ENCODE measurements at regions not wholly inside any gene's neighbourhood (a gene's known extent, or its start where the extent isn't known, plus 50 kb on each side); places are given as distances from the start of the nearest gene placed in this dataset.

- intact Hi-C loops (cut with micrococcal nuclease; ENCODE audit: unreplicated experiment), result no loop called here
- POLR2A ChIA-PET, result no interaction called here
- no peaks in the 10 kb centered on the region for H3K27me3 ChIP-seq (ENCODE audit: control insufficient read depth, insufficient read depth, low read length)
- H3K36me3 ChIP-seq (ENCODE audit: control insufficient read depth, insufficient read depth, low read length), result no peaks in the 10 kb centered on the region
- TF ChIP-seq REST (IDR thresholded peaks at IDR 0.05; ENCODE audit: insufficient read depth in 1 of 2, low read depth in 2 of 2, low read length in 1 of 2) (no peak), POLR2AphosphoS5 (IDR thresholded peaks at IDR 0.05; ENCODE audit: low read depth, low read length) (no peak), TCF7L2 (IDR thresholded peaks at IDR 0.05; ENCODE audit: low read depth, low read length) (no peak), SIN3A (IDR thresholded peaks at IDR 0.05; ENCODE audit: borderline replicate concordance, insufficient read depth, low read depth, low read length) (no peak)
- TF ChIP-seq, protein P1, sequence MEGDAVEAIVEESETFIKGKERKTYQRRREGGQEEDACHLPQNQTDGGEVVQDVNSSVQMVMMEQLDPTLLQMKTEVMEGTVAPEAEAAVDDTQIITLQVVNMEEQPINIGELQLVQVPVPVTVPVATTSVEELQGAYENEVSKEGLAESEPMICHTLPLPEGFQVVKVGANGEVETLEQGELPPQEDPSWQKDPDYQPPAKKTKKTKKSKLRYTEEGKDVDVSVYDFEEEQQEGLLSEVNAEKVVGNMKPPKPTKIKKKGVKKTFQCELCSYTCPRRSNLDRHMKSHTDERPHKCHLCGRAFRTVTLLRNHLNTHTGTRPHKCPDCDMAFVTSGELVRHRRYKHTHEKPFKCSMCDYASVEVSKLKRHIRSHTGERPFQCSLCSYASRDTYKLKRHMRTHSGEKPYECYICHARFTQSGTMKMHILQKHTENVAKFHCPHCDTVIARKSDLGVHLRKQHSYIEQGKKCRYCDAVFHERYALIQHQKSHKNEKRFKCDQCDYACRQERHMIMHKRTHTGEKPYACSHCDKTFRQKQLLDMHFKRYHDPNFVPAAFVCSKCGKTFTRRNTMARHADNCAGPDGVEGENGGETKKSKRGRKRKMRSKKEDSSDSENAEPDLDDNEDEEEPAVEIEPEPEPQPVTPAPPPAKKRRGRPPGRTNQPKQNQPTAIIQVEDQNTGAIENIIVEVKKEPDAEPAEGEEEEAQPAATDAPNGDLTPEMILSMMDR (IDR thresholded peaks at IDR 0.05), result no peak
- H3K4me1 ChIP-seq (ENCODE audit: control insufficient read depth, insufficient read depth, low read length), result no peaks in the 10 kb centered on the region
- no peak overlapping the region for H3K27ac ChIP-seq (ENCODE audit: low read length)
- in situ Hi-C loops (cut with HindIII; ENCODE audit: low pct_unique_long_range_greater_than_20kb, low sequenced_read_pairs), result no loop called here
- CTCF ChIA-PET, result no interaction called here
- H3K9me3 ChIP-seq (ENCODE audit: control insufficient read depth, insufficient read depth, low read depth, low read length), result peaks cover 6% of the 10 kb centered on the region; the same call in 1 of the 2 replicates
- no peak for DNase-seq (ENCODE audit: low read depth, low spot score)
- no TSS peak for BruUV-seq (replicated peaks)
- no peak for ATAC-seq
- no peak overlapping the region for H3K4me3 ChIP-seq (ENCODE audit: low read depth in 2 of 2, low read length in 2 of 2)
These were observed 504.7 kb downstream of the LRFN5 start for GRCh38 chr14:42111355-42111754.

- Histone ChIP-seq H3K9me3 (ENCODE audit: control insufficient read depth, insufficient read depth, low read depth, low read length) (peaks cover 6% of the 10 kb centered on the region; the same call in 1 of the 2 replicates), H3K27me3 (ENCODE audit: control insufficient read depth, insufficient read depth, low read length) (no peaks in the 10 kb centered on the region), H3K4me3 (ENCODE audit: low read depth in 2 of 2, low read length in 2 of 2) (no peak overlapping the region), H3K4me1 (ENCODE audit: control insufficient read depth, insufficient read depth, low read length) (no peaks in the 10 kb centered on the region), H3K27ac (ENCODE audit: low read length) (no peak overlapping the region), H3K36me3 (ENCODE audit: control insufficient read depth, insufficient read depth, low read length) (no peaks in the 10 kb centered on the region)
- ChIA-PET CTCF (no interaction called here), POLR2A (no interaction called here)
- DNase-seq (ENCODE audit: low read depth, low spot score) (no peak), ATAC-seq (no peak)
- TF ChIP-seq TCF7L2 (IDR thresholded peaks at IDR 0.05; ENCODE audit: low read depth, low read length) (no peak), POLR2AphosphoS5 (IDR thresholded peaks at IDR 0.05; ENCODE audit: low read depth, low read length) (no peak), SIN3A (IDR thresholded peaks at IDR 0.05; ENCODE audit: borderline replicate concordance, insufficient read depth, low read depth, low read length) (no peak)
- TF ChIP-seq, protein P1 (IDR thresholded peaks at IDR 0.05), result peak; percentile 46
- no TSS peak for BruUV-seq (replicated peaks)
- intact Hi-C loops (cut with micrococcal nuclease; ENCODE audit: unreplicated experiment) (no loop called here), in situ Hi-C loops (cut with HindIII; ENCODE audit: low pct_unique_long_range_greater_than_20kb, low sequenced_read_pairs) (no loop called here)
These were observed 503.5 kb downstream of the LRFN5 start for GRCh38 chr14:42110167-42110566.

Data from Panc1 (cell line).